Vagina (tissue), 2 donors: ENCODE measurements at regions not wholly inside any gene's neighbourhood (a gene's known extent, or its start where the extent isn't known, plus 50 kb on each side); places are given as distances from the start of the nearest gene placed in this dataset.

ENCODE experiments used
- CTCF ChIP-seq, 3 experiments: fragments of 450-650 bp in 2 of 3; fragments of 200-600 bp in 1 of 3; sonication (generic) in 1 of 3; IDR thresholded peaks; one replicate each; pipeline ENCODE4 v1.5.1; 2017 to 2019; ENCODE audit warnings: antibody characterized with exemption in 3 of 3, mild to moderate bottlenecking in 2 of 3, moderate library complexity in 2 of 3
- POLR2AphosphoS5 ChIP-seq, 2 donors: sonication (generic); formaldehyde crosslinking; IDR thresholded peaks; one replicate each; pipeline ENCODE4 v1.9.0; 2017; ENCODE audit warnings: antibody characterized with exemption in 2 of 2, mild to moderate bottlenecking in 2 of 2, low read depth in 1 of 2; ENCODE audit not compliant: insufficient read depth in 1 of 2

GRCh38 chr2:217208867-217209266, 349.0 kb upstream of the TNP1 start:
- no peak for TF ChIP-seq CTCF (IDR thresholded peaks at IDR 0.05)
- no peak for TF ChIP-seq POLR2AphosphoS5 (IDR thresholded peaks at IDR 0.05; ENCODE audit: insufficient read depth in 1 of 2, low read depth in 1 of 2)
